GM12874 (cell line): ENCODE measurements at regions not wholly inside any gene's neighbourhood (a gene's known extent, or its start where the extent isn't known, plus 50 kb on each side); places are given as distances from the start of the nearest gene placed in this dataset.

Experiments used
- CTCF ChIP-seq: IDR thresholded peaks from 2 replicates; pipeline ENCODE4 v1.5.1; 2011; ENCODE audit warnings: low read depth, mild to moderate bottlenecking, control low read depth, low read length, moderate library complexity; ENCODE audit not compliant: insufficient read depth

- no peak for TF ChIP-seq CTCF
Measured at GRCh38 chr13:107244241-107244640, 676.3 kb upstream of the ARGLU1 start.

GRCh38 chr13:107242138-107242537 is 674.2 kb upstream of the ARGLU1 start:
- no peak for TF ChIP-seq CTCF

- no peak for TF ChIP-seq CTCF
Measured at GRCh38 chr13:107241381-107241780, 673.4 kb upstream of the ARGLU1 start.

- no peak for TF ChIP-seq CTCF
Measured at GRCh38 chr13:107239213-107239612, 671.3 kb upstream of the ARGLU1 start.

GRCh38 chr13:107238262-107238981 is 670.5 kb upstream of the ARGLU1 start:
- no peak for TF ChIP-seq CTCF

- no peak for TF ChIP-seq CTCF
Measured at GRCh38 chr13:107234319-107235073, 666.6 kb upstream of the ARGLU1 start.

- TF ChIP-seq CTCF = no peak
Measured at GRCh38 chr13:107233541-107233940, 665.6 kb upstream of the ARGLU1 start.
